SJSA1 (cell line): ENCODE measurements at regions not wholly inside any gene's neighbourhood (a gene's known extent, or its start where the extent isn't known, plus 50 kb on each side); places are given as distances from the start of the nearest gene placed in this dataset.

Source experiments
- DNase-seq, 2 experiments: peaks; one replicate each; pipeline ENCODE4 v3.0.0-alpha.2; 2015 to 2020; ENCODE audit warnings: low spot score in 2 of 2, low read depth in 1 of 2
- H3K27ac ChIP-seq: fragments of 250-450 bp; sonication (Bioruptor Pico); 2 replicates; pipeline ENCODE4 v1.5.1; 2020; ENCODE audit warnings: mild to moderate bottlenecking, moderate library complexity
- H3K27me3 ChIP-seq: fragments of 250-450 bp; sonication (Bioruptor Pico); replicated peaks from 2 replicates; pipeline ENCODE4 v1.5.1; 2020; ENCODE audit warnings: mild to moderate bottlenecking, moderate library complexity
- H3K36me3 ChIP-seq: fragments of 250-450 bp; sonication (Bioruptor Pico); 2 replicates; pipeline ENCODE4 v1.5.1; 2020; ENCODE audit warnings: mild to moderate bottlenecking
- H3K4me1 ChIP-seq: fragments of 250-450 bp; sonication (Bioruptor Pico); replicated peaks from 2 replicates; pipeline ENCODE4 v1.6.1; 2021; ENCODE audit warnings: mild to moderate bottlenecking
- H3K4me3 ChIP-seq: fragments of 250-450 bp; sonication (Bioruptor Pico); 2 replicates; pipeline ENCODE4 v1.5.1; 2020; ENCODE audit warnings: mild to moderate bottlenecking
- H3K9me3 ChIP-seq: fragments of 250-450 bp; sonication (Bioruptor Pico); replicated peaks from 2 replicates; pipeline ENCODE4 v1.5.1; 2020; ENCODE audit warnings: mild to moderate bottlenecking

DNA sequence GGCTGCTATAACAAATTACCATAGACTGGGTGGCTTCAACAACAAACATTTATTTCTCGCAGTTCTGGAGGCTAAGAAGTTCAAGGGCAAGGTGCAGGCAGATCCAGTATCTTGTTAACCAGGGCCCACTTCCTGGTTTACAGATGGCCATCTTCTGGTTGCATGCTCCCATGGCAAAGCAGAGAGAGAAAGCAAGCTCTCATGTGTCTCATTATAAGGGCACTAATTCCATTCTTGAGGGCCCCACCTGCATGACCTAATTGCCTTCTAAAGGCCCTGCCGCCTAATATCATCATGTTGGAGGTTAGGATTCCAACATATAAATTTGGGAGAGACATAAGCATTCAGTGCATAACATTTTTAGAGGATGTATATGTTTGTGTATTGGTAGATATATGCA lies 280.1 kb upstream of the TMPO start:
- no peak for DNase-seq
- H3K36me3 ChIP-seq, result no peaks in the 10 kb centered on the region
- no peaks in the 10 kb centered on the region for H3K27me3 ChIP-seq
- H3K4me3 ChIP-seq, result no peak overlapping the region
- H3K4me1 ChIP-seq, result no peaks in the 10 kb centered on the region
- no peaks in the 10 kb centered on the region for H3K9me3 ChIP-seq
- H3K27ac ChIP-seq, result no peak overlapping the region

DNA sequence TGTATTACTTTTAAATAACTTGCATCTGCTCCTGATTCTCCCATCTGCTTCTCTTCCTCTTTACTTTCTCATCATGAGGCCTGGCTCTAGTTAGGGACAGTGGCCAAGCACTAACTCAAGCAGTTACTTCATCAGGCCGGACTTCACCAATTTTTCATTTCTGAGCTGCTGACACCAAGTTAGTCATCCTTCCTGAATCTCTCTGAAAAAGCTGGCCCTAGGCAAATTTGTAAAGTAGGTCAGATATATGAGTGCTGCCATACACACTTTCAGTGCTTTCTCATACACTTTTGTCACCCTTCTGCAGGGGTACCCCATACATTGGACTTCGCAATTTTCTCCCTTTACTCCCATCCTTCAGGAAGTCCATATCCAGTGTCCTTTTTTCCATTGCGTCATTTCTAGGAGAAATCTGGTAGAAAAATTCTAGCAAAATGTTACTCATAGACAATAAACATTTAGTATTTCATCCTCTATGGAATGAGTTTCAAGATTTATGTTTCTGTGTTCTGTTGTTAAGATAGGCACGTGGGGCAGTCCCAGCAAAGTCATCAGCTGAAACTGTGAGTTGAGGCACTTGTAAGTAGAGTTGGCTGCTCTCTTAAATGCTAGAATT lies 276.8 kb upstream of the TMPO start:
- DNase-seq, result no peak
- H3K27ac ChIP-seq, result no peak overlapping the region

DNA sequence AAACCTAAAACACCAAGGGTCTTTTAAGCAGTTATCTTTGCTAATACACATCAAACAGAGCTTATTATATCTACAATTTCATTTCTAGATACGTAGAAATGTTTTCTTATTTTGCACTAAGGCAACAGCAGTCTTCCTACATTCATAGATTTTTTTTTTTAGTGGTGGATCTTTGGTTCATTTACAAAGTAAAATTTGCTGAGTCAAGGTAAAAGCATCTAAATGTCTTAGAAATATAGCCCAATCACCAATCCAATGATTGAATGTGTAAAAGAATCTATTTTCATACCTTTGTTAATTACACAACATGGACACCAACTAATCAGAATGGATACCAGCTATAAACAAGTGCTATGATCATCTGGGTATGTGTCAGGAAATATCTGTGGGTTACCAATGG lies 272.2 kb upstream of the TMPO start:
- Histone ChIP-seq H3K4me1 (no peaks in the 10 kb centered on the region), H3K27me3 (0 out of 2 replicates have a peak, but pooled peaks cover 4% of the 10 kb centered on the region), H3K27ac (no peak overlapping the region)

More for the DNA sequence above, 276.8 kb upstream of the TMPO start:
- Histone ChIP-seq H3K4me1 (no peaks in the 10 kb centered on the region), H3K27me3 (0 out of 2 replicates have a peak, but pooled peaks cover 4% of the 10 kb centered on the region), H3K4me3 (no peak overlapping the region), H3K36me3 (no peaks in the 10 kb centered on the region), H3K9me3 (no peaks in the 10 kb centered on the region)

DNA sequence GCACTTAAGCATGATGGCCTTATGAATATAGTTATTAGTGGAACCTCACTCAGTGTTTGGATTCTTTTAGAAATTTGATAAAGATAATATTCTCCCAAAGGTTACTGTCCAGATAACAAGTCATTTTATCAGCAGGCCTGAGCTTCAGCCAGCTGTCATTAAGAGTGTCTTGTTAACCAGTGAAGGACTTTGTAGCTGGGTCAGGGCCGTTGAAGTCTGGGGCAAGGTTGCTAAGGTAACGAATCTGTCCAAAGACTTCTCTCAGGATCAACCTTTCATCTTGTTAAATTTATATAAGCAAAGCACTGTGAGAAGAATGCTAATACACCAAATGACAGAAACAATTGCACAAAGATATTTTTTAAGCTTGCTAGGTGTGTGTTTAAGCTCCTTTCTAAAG lies 271.3 kb upstream of the TMPO start:
- Histone ChIP-seq H3K4me3 (no peak overlapping the region), H3K9me3 (no peaks in the 10 kb centered on the region), H3K27me3 (0 out of 2 replicates have a peak, but pooled peaks cover 4% of the 10 kb centered on the region), H3K4me1 (no peaks in the 10 kb centered on the region), H3K36me3 (no peaks in the 10 kb centered on the region), H3K27ac (no peak overlapping the region)
- no peak for DNase-seq

More for the DNA sequence above, 272.2 kb upstream of the TMPO start:
- H3K36me3 ChIP-seq, result no peaks in the 10 kb centered on the region
- H3K9me3 ChIP-seq, result no peaks in the 10 kb centered on the region
- DNase-seq, result no peak
- no peak overlapping the region for H3K4me3 ChIP-seq

DNA sequence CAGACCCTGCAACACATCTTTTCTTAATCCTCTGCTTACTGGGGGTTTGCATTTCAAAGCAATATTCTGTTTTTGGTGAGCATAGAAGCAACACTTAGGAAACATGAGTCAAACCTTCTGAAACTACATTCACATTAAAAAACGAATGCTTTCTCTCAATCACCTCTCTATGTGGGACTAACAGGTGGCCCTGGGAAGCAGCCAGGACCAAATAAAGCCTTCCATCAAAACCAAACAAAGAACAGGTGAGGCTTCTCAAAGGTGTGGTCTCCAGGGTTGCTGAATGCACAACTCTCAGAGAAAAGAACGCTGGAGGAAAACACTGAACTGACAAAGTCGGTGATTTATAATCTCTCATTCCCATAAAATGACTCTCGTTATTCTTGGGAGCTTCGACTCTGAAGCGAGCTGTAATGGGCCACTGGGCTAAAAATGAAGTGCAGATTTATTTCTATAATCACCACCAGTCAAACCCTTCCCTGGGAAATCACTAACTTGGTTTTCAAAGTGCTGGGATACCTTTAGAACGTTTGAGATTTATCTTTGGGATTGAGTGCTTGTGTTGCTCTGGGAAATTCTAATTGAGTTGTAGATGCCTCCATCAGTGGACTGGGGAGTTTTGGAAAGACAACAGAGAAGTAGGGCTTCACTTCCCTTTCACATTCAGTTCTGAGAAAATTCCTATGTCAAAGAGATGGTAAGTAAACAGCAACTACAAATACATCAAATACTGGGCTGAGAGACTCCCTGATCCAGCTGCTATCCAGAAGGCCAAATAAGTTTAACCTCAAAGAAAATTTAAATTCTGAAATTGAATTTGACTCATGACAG lies 262.0 kb upstream of the TMPO start:
- Histone ChIP-seq H3K27ac (no peak overlapping the region), H3K9me3 (no peaks in the 10 kb centered on the region), H3K36me3 (no peaks in the 10 kb centered on the region), H3K27me3 (no peaks in the 10 kb centered on the region), H3K4me1 (no peaks in the 10 kb centered on the region), H3K4me3 (no peak overlapping the region)
- DNase-seq, result no peak

DNA sequence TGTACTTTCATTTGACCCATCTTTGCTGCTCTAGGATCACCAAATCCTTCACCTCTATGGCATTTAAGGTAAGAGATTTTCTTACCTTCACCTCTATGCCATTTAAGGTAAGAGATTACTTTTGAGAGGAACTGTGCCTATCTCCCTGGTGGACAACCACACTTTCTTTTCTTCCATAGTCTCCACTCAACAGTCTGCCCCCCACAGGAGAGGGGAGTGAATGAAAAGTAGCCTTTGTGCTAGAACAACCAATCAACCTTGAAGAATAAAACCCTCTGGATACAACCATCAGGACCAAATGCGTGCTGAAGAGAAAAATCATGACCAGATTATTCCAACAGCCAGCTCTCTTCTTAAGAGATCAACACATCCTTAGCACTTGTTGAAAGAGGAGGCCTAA lies 258.6 kb upstream of the TMPO start:
- DNase-seq, result no peak
- Histone ChIP-seq H3K27me3 (no peaks in the 10 kb centered on the region), H3K27ac (no peak overlapping the region), H3K36me3 (no peaks in the 10 kb centered on the region), H3K4me1 (no peaks in the 10 kb centered on the region), H3K9me3 (no peaks in the 10 kb centered on the region), H3K4me3 (no peak overlapping the region)

DNA sequence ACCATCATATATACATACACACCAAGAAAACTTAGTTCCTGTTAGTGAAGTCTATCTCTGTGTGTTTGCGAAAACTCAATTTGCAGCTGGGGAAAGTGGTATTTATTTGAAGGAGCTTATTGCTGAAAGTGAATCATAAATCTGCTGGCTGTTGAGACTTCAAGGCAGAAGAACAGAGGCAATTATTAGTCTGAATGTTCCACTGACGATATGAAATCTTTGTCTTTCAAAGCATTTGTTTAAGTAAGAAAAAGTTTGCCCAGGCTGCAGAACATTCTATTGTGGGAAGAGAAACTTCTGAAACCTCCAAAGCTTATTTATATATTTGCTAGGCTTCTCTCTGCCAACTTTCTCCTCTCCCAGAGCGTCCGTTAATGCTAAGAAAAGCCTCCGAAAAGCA lies 255.7 kb upstream of the TMPO start:
- no peak for DNase-seq
- H3K4me1 ChIP-seq, result no peaks in the 10 kb centered on the region
- H3K27me3 ChIP-seq, result no peaks in the 10 kb centered on the region
- H3K27ac ChIP-seq, result no peak overlapping the region
- no peaks in the 10 kb centered on the region for H3K36me3 ChIP-seq
- H3K4me3 ChIP-seq, result no peak overlapping the region
- no peaks in the 10 kb centered on the region for H3K9me3 ChIP-seq

DNA sequence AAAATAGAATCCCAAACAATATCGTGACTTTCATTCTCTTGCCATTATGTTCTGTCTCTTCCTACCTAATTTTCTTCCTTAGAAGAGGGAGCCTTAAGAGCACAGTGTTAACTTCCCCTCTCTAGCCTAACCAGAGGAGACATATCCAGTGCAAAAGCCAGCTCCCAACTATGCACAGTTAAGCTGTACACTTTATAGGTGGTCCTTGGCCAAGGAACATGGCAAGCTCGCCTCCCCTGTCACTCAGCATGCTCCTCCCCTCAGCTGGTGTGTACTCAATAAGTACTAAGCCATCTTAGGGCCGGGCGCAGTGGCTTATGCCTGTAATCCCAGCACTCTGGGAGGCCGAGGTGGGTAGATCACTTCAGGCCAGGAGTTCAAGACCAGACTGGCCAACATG lies 255.1 kb upstream of the TMPO start:
- H3K9me3 ChIP-seq, result no peaks in the 10 kb centered on the region
- no peaks in the 10 kb centered on the region for H3K36me3 ChIP-seq
- H3K4me3 ChIP-seq, result no peak overlapping the region
- no peak overlapping the region for H3K27ac ChIP-seq
- DNase-seq, result no peak
- no peaks in the 10 kb centered on the region for H3K4me1 ChIP-seq
- H3K27me3 ChIP-seq, result no peaks in the 10 kb centered on the region

DNA sequence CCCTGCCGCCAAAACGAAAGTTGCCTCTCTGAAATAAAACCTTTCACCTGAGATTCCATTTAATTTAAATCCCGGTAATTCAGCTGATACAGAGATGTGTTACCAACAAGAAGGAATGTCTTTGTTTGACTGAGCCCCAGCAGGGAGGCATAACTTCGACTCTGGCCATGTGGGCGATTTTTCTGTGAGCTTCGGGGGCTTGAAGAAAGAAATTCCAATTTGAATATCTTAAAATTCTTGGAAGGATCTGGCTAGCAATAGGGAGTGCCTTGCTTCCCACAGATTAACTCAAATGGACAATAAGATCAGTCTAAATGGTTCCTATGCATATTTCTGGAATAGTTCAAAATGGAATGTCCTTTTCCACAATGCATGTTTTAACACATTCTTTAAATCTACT lies 252.5 kb upstream of the TMPO start:
- no peak overlapping the region for H3K27ac ChIP-seq
- no peaks in the 10 kb centered on the region for H3K36me3 ChIP-seq
- H3K9me3 ChIP-seq, result no peaks in the 10 kb centered on the region
- no peak for DNase-seq
- no peaks in the 10 kb centered on the region for H3K27me3 ChIP-seq
- no peaks in the 10 kb centered on the region for H3K4me1 ChIP-seq
- H3K4me3 ChIP-seq, result no peak overlapping the region

DNA sequence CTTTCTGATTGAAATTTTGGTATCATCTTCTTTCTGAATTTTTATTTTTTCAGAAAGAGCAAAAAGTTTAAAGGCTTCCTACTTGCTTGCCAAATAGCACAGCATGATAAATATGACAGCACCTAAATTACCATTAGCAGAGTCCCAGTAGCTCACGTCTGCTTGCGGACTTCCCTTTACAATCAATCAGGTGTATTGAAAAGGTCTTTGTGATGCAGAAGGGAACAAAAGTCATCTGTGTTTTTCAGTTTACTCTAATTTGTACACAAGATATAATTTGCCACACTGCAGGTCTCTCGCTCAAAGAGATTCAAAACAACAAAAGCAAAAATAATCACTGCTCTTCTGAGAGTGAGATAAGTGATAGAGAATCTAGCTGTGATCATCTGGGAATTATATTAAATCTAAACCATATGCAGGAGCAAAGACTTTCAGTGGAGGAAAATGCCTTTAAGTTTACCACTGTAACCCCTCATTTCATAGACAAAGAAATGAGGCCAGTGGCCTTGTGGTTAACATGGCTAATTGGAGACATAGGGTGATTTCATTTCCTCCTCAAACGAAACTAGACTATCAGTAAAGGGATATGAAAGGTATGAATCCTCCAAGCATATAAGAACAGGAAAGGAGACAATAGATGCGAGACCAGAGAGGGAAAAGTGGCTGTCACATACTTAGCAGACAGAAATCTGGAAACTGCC lies 240.8 kb upstream of the TMPO start:
- Histone ChIP-seq H3K36me3 (no peaks in the 10 kb centered on the region), H3K4me1 (no peaks in the 10 kb centered on the region), H3K4me3 (no peak overlapping the region), H3K27ac (no peak overlapping the region), H3K9me3 (no peaks in the 10 kb centered on the region), H3K27me3 (no peaks in the 10 kb centered on the region)
- DNase-seq, result no peak

DNA sequence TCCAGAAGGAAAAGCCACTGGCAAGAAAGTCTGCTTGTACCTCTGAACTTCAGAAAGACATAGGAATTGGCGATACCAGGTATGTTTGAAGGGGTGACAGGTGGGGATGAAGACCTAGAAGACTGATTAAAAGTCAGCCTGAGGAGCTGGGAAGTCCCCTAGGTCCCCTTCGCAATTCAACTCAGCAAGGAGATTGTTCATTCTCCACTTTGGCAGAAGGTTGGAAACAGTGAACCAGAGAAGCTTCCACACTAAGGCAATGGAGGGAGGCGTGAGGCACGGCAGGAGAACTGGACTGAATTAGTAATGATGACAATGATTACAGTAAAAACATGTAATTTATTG lies 240.3 kb upstream of the TMPO start:
- H3K9me3 ChIP-seq, result no peaks in the 10 kb centered on the region

DNA sequence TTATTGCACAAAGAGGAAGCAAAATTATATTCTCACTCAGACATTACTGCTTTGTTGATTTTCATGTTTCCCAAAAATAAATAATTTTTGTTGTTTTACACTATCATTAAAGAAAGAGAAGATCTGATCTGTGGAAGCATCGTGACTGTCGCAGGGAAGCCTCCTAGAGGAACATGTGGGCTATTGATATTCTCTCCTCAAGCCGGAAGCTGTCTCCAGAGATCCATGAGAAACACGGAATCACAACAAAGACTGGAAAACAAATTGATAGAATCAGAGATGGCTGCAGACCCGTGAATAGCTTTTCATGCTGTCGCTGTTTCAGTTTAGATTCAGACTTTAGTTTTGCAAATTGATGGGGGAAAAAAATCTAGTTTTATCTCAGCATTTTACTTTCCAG lies 235.2 kb upstream of the TMPO start:
- Histone ChIP-seq H3K4me1 (no peaks in the 10 kb centered on the region), H3K9me3 (no peaks in the 10 kb centered on the region), H3K27ac (no peak overlapping the region), H3K27me3 (no peaks in the 10 kb centered on the region), H3K36me3 (no peaks in the 10 kb centered on the region), H3K4me3 (no peak overlapping the region)
- DNase-seq, result no peak

More for the DNA sequence above, 240.3 kb upstream of the TMPO start:
- H3K4me3 ChIP-seq, result no peak overlapping the region
- no peak for DNase-seq
- no peaks in the 10 kb centered on the region for H3K36me3 ChIP-seq
- H3K27ac ChIP-seq, result no peak overlapping the region
- H3K27me3 ChIP-seq, result no peaks in the 10 kb centered on the region
- H3K4me1 ChIP-seq, result no peaks in the 10 kb centered on the region

DNA sequence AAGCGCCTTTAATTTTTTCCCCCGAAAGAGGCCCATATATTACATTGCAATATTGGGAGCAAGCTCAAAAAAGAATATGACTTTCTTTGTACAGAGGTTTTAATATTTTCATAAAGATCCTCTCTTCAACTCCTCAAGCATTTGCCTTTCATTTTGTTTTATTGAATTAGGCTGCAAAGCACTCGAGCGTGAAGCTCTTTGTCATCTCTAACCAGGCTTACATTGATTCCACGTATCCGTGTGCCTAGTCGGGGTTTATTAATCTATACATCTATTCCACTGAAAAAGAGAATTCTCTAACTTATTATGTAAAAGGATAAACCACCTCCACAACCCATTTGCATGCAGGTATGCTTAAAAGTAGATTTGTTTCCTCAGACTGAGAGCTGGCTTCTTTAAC lies 234.8 kb upstream of the TMPO start:
- no peak overlapping the region for H3K27ac ChIP-seq
- H3K36me3 ChIP-seq, result no peaks in the 10 kb centered on the region
- no peak for DNase-seq

DNA sequence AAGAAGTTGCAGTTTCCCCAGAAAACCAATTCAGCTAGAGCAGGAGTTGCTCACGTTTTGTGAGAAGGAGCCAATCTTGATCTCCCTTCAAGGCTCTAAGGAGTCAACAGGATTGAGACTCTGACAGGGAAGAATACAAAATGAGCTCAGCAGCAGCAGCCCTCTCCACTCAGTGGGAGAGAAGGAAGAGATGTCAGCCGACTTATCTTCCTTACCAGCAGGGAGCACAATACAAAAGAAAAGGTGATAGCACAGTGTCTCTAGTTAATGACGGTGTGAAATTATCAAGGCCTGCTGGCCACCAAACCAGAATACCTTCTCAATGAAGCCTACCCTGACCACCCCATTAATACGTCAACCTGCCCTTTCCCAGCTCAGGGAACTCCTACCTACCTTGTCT lies 223.6 kb upstream of the TMPO start:
- no peaks in the 10 kb centered on the region for H3K4me1 ChIP-seq
- 0 out of 2 replicates have a peak, but pooled peaks cover 4% of the 10 kb centered on the region for H3K27me3 ChIP-seq
- DNase-seq, result no peak
- H3K36me3 ChIP-seq, result no peaks in the 10 kb centered on the region
- no peak overlapping the region for H3K27ac ChIP-seq
- no peaks in the 10 kb centered on the region for H3K9me3 ChIP-seq
- H3K4me3 ChIP-seq, result no peak overlapping the region

More for the DNA sequence above, 234.8 kb upstream of the TMPO start:
- Histone ChIP-seq H3K4me3 (no peak overlapping the region), H3K27me3 (no peaks in the 10 kb centered on the region), H3K4me1 (no peaks in the 10 kb centered on the region), H3K9me3 (no peaks in the 10 kb centered on the region)
